LNCAP (cell line): ENCODE measurements at regions not wholly inside any gene's neighbourhood (a gene's known extent, or its start where the extent isn't known, plus 50 kb on each side); places are given as distances from the start of the nearest gene placed in this dataset.

Experiments used
- CTCF ChIP-seq: fragments of 450-650 bp; IDR thresholded peaks from 2 replicates; pipeline ENCODE4 v1.5.1; 2017; ENCODE audit warnings: mild to moderate bottlenecking

GRCh38 chr7:33701927-33702326 lies 203.4 kb upstream of the BMPER start:
- no peak for TF ChIP-seq CTCF

- TF ChIP-seq CTCF: no peak
Observed at GRCh38 chr7:33702514-33703054, 202.8 kb upstream of the BMPER start.

- no peak for TF ChIP-seq CTCF
Observed at GRCh38 chr7:33705333-33705833, 200.0 kb upstream of the BMPER start.

- no peak for TF ChIP-seq CTCF
Observed at GRCh38 chr7:33706186-33706585, 199.2 kb upstream of the BMPER start.

GRCh38 chr7:33706771-33707200 lies 198.6 kb upstream of the BMPER start:
- no peak for TF ChIP-seq CTCF

GRCh38 chr7:33707427-33707826 lies 197.9 kb upstream of the BMPER start:
- TF ChIP-seq CTCF: no peak

- TF ChIP-seq CTCF: no peak
Observed at GRCh38 chr7:33710608-33711007, 194.7 kb upstream of the BMPER start.
